ENCODE measurements at regions not wholly inside any gene's neighbourhood (a gene's known extent, or its start where the extent isn't known, plus 50 kb on each side); places are given as distances from the start of the nearest gene placed in this dataset.

GRCh38 chr7:68511281-68511680 is 1087.0 kb upstream of the AUTS2 start:
- POLR2A ChIA-PET (ENCODE audit: unreplicated experiment), result no interaction called here
- H3K18ac ChIP-seq (ENCODE audit: low read depth, low read length), result no peak overlapping the region
- no peak overlapping the region for H2AK5ac ChIP-seq (ENCODE audit: low read depth, low read length)
- dilution Hi-C loops (cut with HindIII; ENCODE audit: low sequenced_read_pairs, unreplicated experiment), result no loop called here
- DNase-seq, result no peak
- H2BK120ac ChIP-seq (ENCODE audit: low read depth, low read length), result no peak overlapping the region
- H3K9me1 ChIP-seq (ENCODE audit: insufficient read depth, low read length), result no peaks in the 10 kb centered on the region
- no peak overlapping the region for H3K4me2 ChIP-seq (ENCODE audit: low read depth, low read length)
- no peak overlapping the region for H3K4ac ChIP-seq (ENCODE audit: low read depth, low read length)
- no peak overlapping the region for H3K23ac ChIP-seq (ENCODE audit: low read depth, low read length)
- no peak overlapping the region for H3K14ac ChIP-seq (replicated peaks; ENCODE audit: low read depth, low read length)
- H2BK15ac ChIP-seq (ENCODE audit: low read depth, low read length), result no peak overlapping the region
- H2BK20ac ChIP-seq (ENCODE audit: low read depth, low read length), result no peak overlapping the region
- H4K8ac ChIP-seq (ENCODE audit: low read depth in 2 of 2, low read length in 2 of 2), result no peak overlapping the region
- CTCF ChIA-PET, result no interaction called here
- no peak overlapping the region for H3K9ac ChIP-seq (ENCODE audit: low read depth, low read length)
- no peak overlapping the region for H4K5ac ChIP-seq (ENCODE audit: low read depth, low read length)
- H2BK5ac ChIP-seq (ENCODE audit: low read depth, low read length, poor library complexity, severe bottlenecking), result no peak overlapping the region
- H4K20me1 ChIP-seq (ENCODE audit: insufficient read depth, low read length), result no peaks in the 10 kb centered on the region
- H3K56ac ChIP-seq (ENCODE audit: extremely low read depth, insufficient read depth, low read length), result no peak overlapping the region
- H4K91ac ChIP-seq (ENCODE audit: insufficient read depth, low read depth, low read length), result no peak overlapping the region
- no peaks in the 10 kb centered on the region for H3K79me1 ChIP-seq (ENCODE audit: low read depth in 1 of 2, low read length in 2 of 2)
- BruUV-seq (replicated peaks), result no TSS peak
- 10% methylated on average over 4 of the region's 10 CpGs; no CpG with 5 or more reads in 1 of the 2 experiments for WGBS, 2 experiments (ENCODE audit: extremely low coverage in 2 of 2, insufficient read length in 1 of 2)
- no peaks in the 10 kb centered on the region for H3K27me3 ChIP-seq (ENCODE audit: control insufficient read depth, insufficient read depth, low read length)
- intact Hi-C loops (cut with micrococcal nuclease), result no loop called here
- no peak overlapping the region for H2AFZ ChIP-seq (replicated peaks; ENCODE audit: low read length, poor library complexity)
- H3K4me3 ChIP-seq (ENCODE audit: insufficient read depth, low read depth, low read length), result no peak overlapping the region
- H3K9me3 ChIP-seq (ENCODE audit: control insufficient read depth, insufficient read depth, low read length), result peaks cover 12% of the 10 kb centered on the region
- no peak overlapping the region for H2AK9ac ChIP-seq (replicated peaks; ENCODE audit: low read depth, low read length, poor library complexity)
- in situ Hi-C loops (cut with MboI; ENCODE audit: low sequenced_read_pairs), result no loop called here
- TF ChIP-seq CHD1 (IDR thresholded peaks at IDR 0.05; ENCODE audit: low read depth, low read length), result no peak
- no peak for TF ChIP-seq MAZ (IDR thresholded peaks at IDR 0.05; ENCODE audit: borderline replicate concordance, low read depth, low read length)
- TF ChIP-seq BHLHE40 (IDR thresholded peaks at IDR 0.05; ENCODE audit: low read depth, low read length), result no peak
- no peak for TF ChIP-seq NFE2L2 (IDR thresholded peaks at IDR 0.05; ENCODE audit: low read depth, low read length)
- TF ChIP-seq FOS (IDR thresholded peaks at IDR 0.05; ENCODE audit: low read depth, low read length), result no peak
- no peak for TF ChIP-seq CEBPB (IDR thresholded peaks at IDR 0.05; ENCODE audit: low read depth, low read length)
- no peak for TF ChIP-seq SMC3 (IDR thresholded peaks at IDR 0.05; ENCODE audit: low read depth, low read length)
- TF ChIP-seq ELK1 (IDR thresholded peaks at IDR 0.05; ENCODE audit: borderline replicate concordance, low read depth, low read length), result no peak
- TF ChIP-seq RFX5 (IDR thresholded peaks at IDR 0.05; ENCODE audit: low read depth, low read length), result no peak
- TF ChIP-seq MXI1 (IDR thresholded peaks at IDR 0.05; ENCODE audit: borderline replicate concordance, low read depth, low read length), result no peak
- H3K27ac ChIP-seq (ENCODE audit: insufficient read depth, low read length), result no peak overlapping the region
- ATAC-seq (ENCODE audit: low read depth), result no peak
- no peaks in the 10 kb centered on the region for H3K36me3 ChIP-seq (ENCODE audit: control insufficient read depth, insufficient read depth, low read length)
- H3K4me1 ChIP-seq (ENCODE audit: control insufficient read depth, insufficient read depth, low read length), result no peaks in the 10 kb centered on the region

Data from IMR-90 (cell line).